ENCODE measurements at regions not wholly inside any gene's neighbourhood (a gene's known extent, or its start where the extent isn't known, plus 50 kb on each side); places are given as distances from the start of the nearest gene placed in this dataset.

GRCh38 chr13:70798385-70798784 lies 690.1 kb upstream of the KLHL1 start:
- H4K20me1 ChIP-seq (ENCODE audit: control insufficient read depth, extremely low read depth, insufficient read depth, low read length), result no peaks in the 10 kb centered on the region
- no peaks in the 10 kb centered on the region for H3K4me1 ChIP-seq (ENCODE audit: control insufficient read depth, extremely low read depth, insufficient read depth, low read length)
- H2AFZ ChIP-seq (ENCODE audit: control insufficient read depth, low read length), result no peak overlapping the region
- no peaks in the 10 kb centered on the region for H3K27me3 ChIP-seq (ENCODE audit: control insufficient read depth, extremely low read depth, insufficient read depth, low read length)
- DNase-seq (ENCODE audit: low read depth, low spot score), result no peak
- no peak for TF ChIP-seq EZH2 (IDR thresholded peaks at IDR 0.05; ENCODE audit: low read length)
- TF ChIP-seq CTCF (optimal IDR thresholded peaks at IDR 0.05 in 1 of 3, IDR thresholded peaks at IDR 0.05 in 1 of 3, conservative IDR thresholded peaks at IDR 0.05 in 1 of 3; ENCODE audit: extremely low read depth in 1 of 3, insufficient read depth in 2 of 3, low read length in 3 of 3), result no peak
- dilution Hi-C loops (cut with MboI; ENCODE audit: extremely low pct_ligation_motif_present, low sequenced_read_pairs), result no loop called here
- H3K4me2 ChIP-seq (ENCODE audit: control insufficient read depth, extremely low read depth, insufficient read depth, low read depth, low read length), result no peak overlapping the region
- FAIRE-seq, result no peak
- no peak overlapping the region for H3K4me3 ChIP-seq (ENCODE audit: control insufficient read depth in 2 of 3, extremely low read depth in 1 of 3, insufficient read depth in 2 of 3, low read depth in 1 of 3, low read length in 3 of 3)
- H3K9me3 ChIP-seq (ENCODE audit: control insufficient read depth, low read depth, low read length), result no peaks in the 10 kb centered on the region
- no peak overlapping the region for H3K27ac ChIP-seq (ENCODE audit: control insufficient read depth, insufficient read depth, low read length)
- H3K9me1 ChIP-seq (ENCODE audit: control insufficient read depth, extremely low read depth, insufficient read depth, low read length), result no peaks in the 10 kb centered on the region
- no peak overlapping the region for H3K9ac ChIP-seq (ENCODE audit: control insufficient read depth, extremely low read depth, insufficient read depth, low read length)
- H3K36me3 ChIP-seq (ENCODE audit: control insufficient read depth in 2 of 2, extremely low read depth in 1 of 2, insufficient read depth in 2 of 2, low read length in 2 of 2), result no peaks in the 10 kb centered on the region
- no peaks in the 10 kb centered on the region for H3K79me2 ChIP-seq (ENCODE audit: control insufficient read depth, insufficient read depth, low read length)

- no peaks in the 10 kb centered on the region for H3K79me2 ChIP-seq (ENCODE audit: control insufficient read depth, insufficient read depth, low read length)
- TF ChIP-seq EZH2 (IDR thresholded peaks at IDR 0.05; ENCODE audit: low read length), result no peak
- no peak for TF ChIP-seq CTCF (optimal IDR thresholded peaks at IDR 0.05 in 1 of 3, IDR thresholded peaks at IDR 0.05 in 1 of 3, conservative IDR thresholded peaks at IDR 0.05 in 1 of 3; ENCODE audit: extremely low read depth in 1 of 3, insufficient read depth in 2 of 3, low read length in 3 of 3)
- H3K9me1 ChIP-seq (ENCODE audit: control insufficient read depth, extremely low read depth, insufficient read depth, low read length), result no peaks in the 10 kb centered on the region
- no peak overlapping the region for H3K9ac ChIP-seq (ENCODE audit: control insufficient read depth, extremely low read depth, insufficient read depth, low read length)
- no peaks in the 10 kb centered on the region for H3K27me3 ChIP-seq (ENCODE audit: control insufficient read depth, extremely low read depth, insufficient read depth, low read length)
- H3K4me3 ChIP-seq (ENCODE audit: control insufficient read depth in 2 of 3, extremely low read depth in 1 of 3, insufficient read depth in 2 of 3, low read depth in 1 of 3, low read length in 3 of 3), result no peak overlapping the region
- H2AFZ ChIP-seq (ENCODE audit: control insufficient read depth, low read length), result no peak overlapping the region
- no peaks in the 10 kb centered on the region for H4K20me1 ChIP-seq (ENCODE audit: control insufficient read depth, extremely low read depth, insufficient read depth, low read length)
- no peaks in the 10 kb centered on the region for H3K9me3 ChIP-seq (ENCODE audit: control insufficient read depth, low read depth, low read length)
- H3K27ac ChIP-seq (ENCODE audit: control insufficient read depth, insufficient read depth, low read length), result no peak overlapping the region
- H3K36me3 ChIP-seq (ENCODE audit: control insufficient read depth in 2 of 2, extremely low read depth in 1 of 2, insufficient read depth in 2 of 2, low read length in 2 of 2), result no peaks in the 10 kb centered on the region
- H3K4me1 ChIP-seq (ENCODE audit: control insufficient read depth, extremely low read depth, insufficient read depth, low read length), result no peaks in the 10 kb centered on the region
- DNase-seq (ENCODE audit: low read depth, low spot score) (no peak), FAIRE-seq (no peak)
- H3K4me2 ChIP-seq (ENCODE audit: control insufficient read depth, extremely low read depth, insufficient read depth, low read depth, low read length), result no peak overlapping the region
- dilution Hi-C loops (cut with MboI; ENCODE audit: extremely low pct_ligation_motif_present, low sequenced_read_pairs), result no loop called here
Measured at GRCh38 chr13:70795484-70795883, 687.2 kb upstream of the KLHL1 start.
